H1 (cell line): ENCODE measurements at regions not wholly inside any gene's neighbourhood (a gene's known extent, or its start where the extent isn't known, plus 50 kb on each side); places are given as distances from the start of the nearest gene placed in this dataset.

Experiments used
- CTCF ChIA-PET: fragments of 300-600 bp; sonication (Branson Sonifier 250); formaldehyde crosslinking; loops from one replicate; lab custom pipeline; 2021; ENCODE audit not compliant: partially characterized antibody; lab: Charles Lee
- POLR2A ChIA-PET: fragments of 300-600 bp; sonication (Branson Sonifier 250); formaldehyde crosslinking; loops from one replicate; lab custom pipeline; 2021; ENCODE audit warnings: inconsistent platforms; ENCODE audit not compliant: partially characterized antibody; lab: Charles Lee
- DNase-seq, 2 experiments: peaks; one replicate each; pipeline versions ENCODE4 v3.0.0 to v3.0.0-alpha.2; 2010 to 2022; ENCODE audit warnings: low spot score in 2 of 2, low read depth in 1 of 2, mixed read lengths in 1 of 2
- FAIRE-seq: peaks from 2 replicates; lab custom pipeline; 2011; peaks lifted over from hg19 to GRCh38; lab: Jason Lieb, UNC
- H2AFZ ChIP-seq: 2 replicates; pipeline ENCODE4 v1.8.1; 2012; ENCODE audit warnings: low read length, inconsistent platforms
- H2AK5ac ChIP-seq: 2 replicates; pipeline ENCODE4 v1.6.1; 2013; ENCODE audit warnings: low read depth, low read length
- H2BK120ac ChIP-seq: replicated peaks from 2 replicates; pipeline ENCODE3; 2013; ENCODE audit warnings: low read depth, low read length, inconsistent platforms
- H2BK12ac ChIP-seq: 2 replicates; pipeline ENCODE4 v1.6.1; 2013; ENCODE audit warnings: low read depth, low read length
- H2BK15ac ChIP-seq: 2 replicates; pipeline ENCODE4 v1.6.1; 2013; ENCODE audit warnings: low read length
- H2BK20ac ChIP-seq: 2 replicates; pipeline ENCODE4 v1.6.1; 2013; ENCODE audit warnings: low read length
- H2BK5ac ChIP-seq: 2 replicates; pipeline ENCODE4 v1.6.1; 2013; ENCODE audit warnings: low read depth, low read length
- H3K14ac ChIP-seq: 2 replicates; pipeline ENCODE4 v1.6.1; 2013; ENCODE audit warnings: inconsistent platforms; ENCODE audit not compliant: insufficient read length
- H3K18ac ChIP-seq: 2 replicates; pipeline ENCODE4 v1.6.1; 2013; ENCODE audit warnings: low read length; ENCODE audit errors: extremely low read depth
- H3K23ac ChIP-seq: 2 replicates; pipeline ENCODE4 v1.6.1; 2013; ENCODE audit warnings: inconsistent platforms; ENCODE audit not compliant: insufficient read length
- H3K23me2 ChIP-seq: 2 replicates; pipeline ENCODE4 v1.6.1; 2013; ENCODE audit warnings: low read depth, low read length
- H3K27ac ChIP-seq: 2 replicates; pipeline ENCODE4 v1.6.1; 2011; ENCODE audit warnings: low read depth, low read length, inconsistent platforms
- H3K27me3 ChIP-seq, 4 experiments: replicated peaks in 1 of 4; 1 replicate in 1 of 4; 2 replicates in 3 of 4; pipeline versions ENCODE4 v1.6.1 to v1.8.1; 2011 to 2013; ENCODE audit warnings: low read length in 3 of 4, mild to moderate bottlenecking in 3 of 4, inconsistent platforms in 2 of 4, mixed read lengths in 2 of 4, moderate library complexity in 1 of 4; ENCODE audit not compliant: control insufficient read depth in 3 of 4, insufficient read depth in 3 of 4; ENCODE audit errors: extremely low read depth in 1 of 4
- H3K36me3 ChIP-seq, 4 experiments: 2 replicates each; pipeline versions ENCODE4 v1.6.1 to v1.8.1; 2011 to 2013; ENCODE audit warnings: mild to moderate bottlenecking in 4 of 4, low read length in 3 of 4, moderate library complexity in 2 of 4, control low read depth in 1 of 4, inconsistent platforms in 1 of 4; ENCODE audit not compliant: insufficient read depth in 4 of 4, control insufficient read depth in 2 of 4
- H3K4ac ChIP-seq: replicated peaks from 2 replicates; pipeline ENCODE3; 2013; ENCODE audit warnings: low read length, low read depth, mixed read lengths, inconsistent platforms; ENCODE audit not compliant: insufficient read length
- H3K4me1 ChIP-seq, 4 experiments: replicated peaks in 1 of 4; 1 replicate in 1 of 4; 2 replicates in 3 of 4; pipeline versions ENCODE4 v1.6.1 to v1.8.1; 2011 to 2013; ENCODE audit warnings: low read length in 3 of 4, inconsistent platforms in 2 of 4, mixed read lengths in 1 of 4; ENCODE audit not compliant: insufficient read depth in 4 of 4, control insufficient read depth in 3 of 4
- H3K4me2 ChIP-seq, 2 experiments: 2 replicates each; pipeline versions ENCODE4 v1.6.1 to v1.8.1; 2011 to 2013; ENCODE audit warnings: low read depth in 2 of 2, low read length in 2 of 2, control low read depth in 1 of 2, inconsistent platforms in 1 of 2, mild to moderate bottlenecking in 1 of 2; ENCODE audit not compliant: insufficient read depth in 1 of 2
- H3K4me3 ChIP-seq, 4 experiments: fragments of 200-600, 300-600 bp in 1 of 4; sonication (generic), shearing (Covaris generic), sonication (Bioruptor Twin) in 1 of 4; 2 replicates each; pipeline versions ENCODE4 v1.5.1 to v1.8.1; 2011 to 2016; ENCODE audit warnings: low read length in 4 of 4, low read depth in 3 of 4, control low read depth in 2 of 4, inconsistent platforms in 2 of 4, mild to moderate bottlenecking in 2 of 4, mixed read lengths in 1 of 4, moderate library complexity in 1 of 4; ENCODE audit not compliant: insufficient read depth in 2 of 4; ENCODE audit errors: extremely low read depth in 1 of 4
- H3K56ac ChIP-seq: replicated peaks from 2 replicates; pipeline ENCODE3; 2013; ENCODE audit warnings: low read depth, mild to moderate bottlenecking, mixed read lengths, low read length, inconsistent platforms; ENCODE audit not compliant: insufficient read length
- H3K79me1 ChIP-seq: 2 replicates; pipeline ENCODE4 v1.6.1; 2013; ENCODE audit warnings: low read depth, low read length, control low read depth
- H3K79me2 ChIP-seq, 2 experiments: 2 replicates each; pipeline versions ENCODE4 v1.6.1 to v1.8.1; 2012 to 2013; ENCODE audit warnings: low read length in 2 of 2, mild to moderate bottlenecking in 2 of 2, inconsistent platforms in 1 of 2; ENCODE audit not compliant: insufficient read depth in 2 of 2, control insufficient read depth in 1 of 2
- H3K9ac ChIP-seq, 4 experiments: replicated peaks in 1 of 4; 1 replicate in 1 of 4; 2 replicates in 3 of 4; pipeline versions ENCODE4 v1.6.1 to v1.8.1; 2011 to 2013; ENCODE audit warnings: low read depth in 3 of 4, low read length in 3 of 4, control low read depth in 2 of 4, mild to moderate bottlenecking in 2 of 4, moderate library complexity in 2 of 4, inconsistent platforms in 1 of 4; ENCODE audit errors: extremely low read depth in 1 of 4
- H3K9me3 ChIP-seq, 2 experiments: 2 replicates each; pipeline versions ENCODE4 v1.6.1 to v1.8.1; 2012 to 2013; ENCODE audit warnings: mild to moderate bottlenecking in 2 of 2, moderate library complexity in 2 of 2, control low read depth in 1 of 2, inconsistent platforms in 1 of 2, low read depth in 1 of 2, low read length in 1 of 2, mixed read lengths in 1 of 2; ENCODE audit not compliant: insufficient read depth in 2 of 2
- H4K20me1 ChIP-seq, 2 experiments: replicated peaks in 1 of 2; 2 replicates each; pipeline versions ENCODE3 to v1.8.1; 2011 to 2013; ENCODE audit warnings: inconsistent platforms in 2 of 2, low read length in 2 of 2, mild to moderate bottlenecking in 1 of 2; ENCODE audit not compliant: insufficient read depth in 2 of 2, control insufficient read depth in 1 of 2
- H4K5ac ChIP-seq: 2 replicates; pipeline ENCODE4 v1.6.1; 2013; ENCODE audit warnings: low read length, low read depth, mixed read lengths, inconsistent platforms; ENCODE audit not compliant: insufficient read length
- H4K8ac ChIP-seq: 2 replicates; pipeline ENCODE4 v1.8.0; 2013; ENCODE audit warnings: mild to moderate bottlenecking, moderate library complexity, low read length, inconsistent platforms; ENCODE audit not compliant: insufficient read depth; ENCODE audit errors: extremely low read depth
- H4K91ac ChIP-seq: replicated peaks from 2 replicates; pipeline ENCODE3; 2013; ENCODE audit warnings: low read length, mixed read lengths, inconsistent platforms; ENCODE audit not compliant: insufficient read length
- EP300 ChIP-seq, 2 experiments: IDR thresholded peaks; 1 replicate in 1 of 2; 2 replicates in 1 of 2; pipeline ENCODE4 v1.6.1; 2011 to 2012; ENCODE audit warnings: low read depth in 2 of 2, low read length in 2 of 2, mild to moderate bottlenecking in 2 of 2, borderline replicate concordance in 1 of 2, inconsistent platforms in 1 of 2, moderate library complexity in 1 of 2
- MAFK ChIP-seq: IDR thresholded peaks from 2 replicates; pipeline ENCODE4 v1.6.1; 2012; ENCODE audit warnings: low read depth, mild to moderate bottlenecking, improper control_type of control experiment, low read length
- PHF8 ChIP-seq: fragments of 200-600 bp; sonication (generic); conservative IDR thresholded peaks from 2 replicates; pipeline ENCODE4 v1.7.1; 2012; ENCODE audit warnings: low read depth, mild to moderate bottlenecking, inconsistent platforms, low read length, moderate library complexity
- POLR2A ChIP-seq, 2 experiments: IDR thresholded peaks; 1 replicate in 1 of 2; 2 replicates in 1 of 2; pipeline ENCODE4 v1.6.1; 2011; ENCODE audit warnings: low read depth in 2 of 2, low read length in 2 of 2, mild to moderate bottlenecking in 2 of 2; ENCODE audit errors: control extremely low read depth in 1 of 2
- RNF2 ChIP-seq: fragments of 200-900, 300-1000 bp; sonication (generic); IDR thresholded peaks from 2 replicates; pipeline ENCODE4 v1.7.1; 2016; ENCODE audit warnings: borderline replicate concordance, low read depth, mild to moderate bottlenecking, antibody characterized with exemption, low read length; ENCODE audit not compliant: poor library complexity, severe bottlenecking; ENCODE audit errors: missing control alignments
- SIX5 ChIP-seq: IDR thresholded peaks from 2 replicates; pipeline ENCODE4 v1.6.1; 2011; ENCODE audit warnings: mild to moderate bottlenecking, low read depth, low read length
- SP4 ChIP-seq: IDR thresholded peaks from 2 replicates; pipeline ENCODE4 v1.6.1; 2012; ENCODE audit warnings: low read length, inconsistent platforms
- TAF1 ChIP-seq: IDR thresholded peaks from 2 replicates; pipeline ENCODE4 v1.6.1; 2011; ENCODE audit warnings: mild to moderate bottlenecking, low read depth, low read length
- WGBS, 2 experiments: shearing (Covaris generic) in 1 of 2; methylation state at CpG; one replicate each; pipeline versions ENCODE4 v1.1.6 to v1.1.7; 2013 to 2015; ENCODE audit warnings: low lambda C conversion rate in 2 of 2, mixed read lengths in 2 of 2, inconsistent platforms in 1 of 2, low coverage in 1 of 2, missing lambda C conversion rate in 1 of 2; ENCODE audit not compliant: insufficient replicate concordance in 2 of 2, insufficient coverage in 1 of 2, insufficient read length in 1 of 2; ENCODE audit errors: extremely low coverage in 1 of 2, missing lambda C conversion rate in 1 of 2; 5-methylcytosine and 5-hydroxymethylcytosine counted together
- TF ChIP-seq, protein P1 (sequence below): IDR thresholded peaks from 2 replicates; pipeline ENCODE4 v1.6.1; 2012; ENCODE audit warnings: inconsistent platforms

DNA sequence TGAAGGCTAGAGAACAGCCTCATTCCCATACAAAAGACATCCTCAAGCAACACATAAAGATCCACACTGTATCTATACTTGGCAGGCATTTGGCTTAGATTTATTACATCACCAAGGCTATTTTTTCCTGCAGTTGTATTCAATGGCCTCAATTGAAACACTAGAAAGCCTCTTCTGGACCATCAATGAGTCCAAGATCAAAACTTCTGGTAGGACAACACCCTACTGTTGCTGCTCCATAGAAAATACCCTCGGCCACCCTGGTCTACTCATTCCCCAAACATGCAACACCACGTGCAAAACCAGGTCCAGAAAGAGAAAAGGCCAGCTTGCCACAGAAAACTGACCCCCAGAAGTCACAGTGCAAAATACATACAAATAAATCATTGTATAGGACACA, 56.9 kb upstream of the CADM1 start:
- H3K79me1 ChIP-seq, result no peaks in the 10 kb centered on the region
- no peak overlapping the region for H4K5ac ChIP-seq
- H3K23me2 ChIP-seq, result no peaks in the 10 kb centered on the region
- H3K56ac ChIP-seq, result no peak overlapping the region
- H3K36me3 ChIP-seq, result no peaks in the 10 kb centered on the region
- H3K9me3 ChIP-seq, result peaks cover 3 to 4% of the 10 kb centered on the region in 2 experiments; a peak in 2 of 4 replicates
- no peak for TF ChIP-seq SIX5
- no peak for TF ChIP-seq PHF8
- no peak for TF ChIP-seq TAF1
- TF ChIP-seq RNF2, result no peak
- TF ChIP-seq SP4, result no peak
- TF ChIP-seq POLR2A (IDR thresholded peaks at IDR 0.05; ENCODE audit: control extremely low read depth in 1 of 2, low read depth in 2 of 2, low read length in 2 of 2), result no peak
- TF ChIP-seq, protein P1, sequence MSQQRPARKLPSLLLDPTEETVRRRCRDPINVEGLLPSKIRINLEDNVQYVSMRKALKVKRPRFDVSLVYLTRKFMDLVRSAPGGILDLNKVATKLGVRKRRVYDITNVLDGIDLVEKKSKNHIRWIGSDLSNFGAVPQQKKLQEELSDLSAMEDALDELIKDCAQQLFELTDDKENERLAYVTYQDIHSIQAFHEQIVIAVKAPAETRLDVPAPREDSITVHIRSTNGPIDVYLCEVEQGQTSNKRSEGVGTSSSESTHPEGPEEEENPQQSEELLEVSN, result no peak
- no peak for TF ChIP-seq MAFK
- TF ChIP-seq EP300 (IDR thresholded peaks at IDR 0.05; ENCODE audit: borderline replicate concordance in 1 of 2, low read depth in 2 of 2, low read length in 2 of 2), result no peak
- no peaks in the 10 kb centered on the region for H3K27me3 ChIP-seq
- no peak overlapping the region for H2AK5ac ChIP-seq
- H3K4me1 ChIP-seq, result peaks cover 0 to 5% (median under 1%) of the 10 kb centered on the region in 4 experiments; a peak in 2 of 7 replicates
- no peak overlapping the region for H2BK120ac ChIP-seq
- no peak overlapping the region for H3K4me3 ChIP-seq
- no peak overlapping the region for H3K4me2 ChIP-seq
- FAIRE-seq (no peak), DNase-seq (no peak)
- 68% methylated on average over 2 of the region's 2 CpGs; no CpG with 5 or more reads in 1 of the 2 experiments for WGBS, 2 experiments
- ChIA-PET POLR2A (no interaction called here), CTCF (interaction anchor here (1.2 kb wide), 1 partner anchor 20 kb away, joined by 3 read pairs; no protein-coding TSS in a partner anchor)
- H3K18ac ChIP-seq, result no peak overlapping the region
- H2BK5ac ChIP-seq, result no peak overlapping the region
- H2AFZ ChIP-seq, result no peak overlapping the region
- no peak overlapping the region for H4K8ac ChIP-seq
- H3K23ac ChIP-seq, result no peak overlapping the region
- no peaks in the 10 kb centered on the region for H3K79me2 ChIP-seq
- H4K91ac ChIP-seq, result no peak overlapping the region
- H3K27ac ChIP-seq, result no peak overlapping the region
- no peak overlapping the region for H3K9ac ChIP-seq
- no peak overlapping the region for H2BK12ac ChIP-seq
- H3K4ac ChIP-seq, result no peak overlapping the region
- H2BK20ac ChIP-seq, result no peak overlapping the region
- H2BK15ac ChIP-seq, result no peak overlapping the region
- H4K20me1 ChIP-seq, result no peaks in the 10 kb centered on the region
- no peak overlapping the region for H3K14ac ChIP-seq
